Activated CD8-positive, alpha-beta memory T cell treated with anti-CD3 and anti-CD28 coated beads for 36 hours (primary cell): ENCODE measurements at regions not wholly inside any gene's neighbourhood (a gene's known extent, or its start where the extent isn't known, plus 50 kb on each side); places are given as distances from the start of the nearest gene placed in this dataset.
"Not testable (repeated sequence)": the region's sequence is repeated elsewhere in the genome, so short reads cannot be mapped to it uniquely, and the experiment has no call there.

Experiments used
- CTCF ChIA-PET: fragments of 350-600 bp; sonication (Branson Sonifier 250); formaldehyde crosslinking; loops from one replicate; lab custom pipeline; 2021; ENCODE audit warnings: antibody characterized with exemption; lab: Charles Lee
- POLR2A ChIA-PET: fragments of 350-600 bp; sonication (Branson Sonifier 250); formaldehyde crosslinking; loops from one replicate; lab custom pipeline; 2021; ENCODE audit warnings: antibody characterized with exemption; lab: Charles Lee

DNA sequence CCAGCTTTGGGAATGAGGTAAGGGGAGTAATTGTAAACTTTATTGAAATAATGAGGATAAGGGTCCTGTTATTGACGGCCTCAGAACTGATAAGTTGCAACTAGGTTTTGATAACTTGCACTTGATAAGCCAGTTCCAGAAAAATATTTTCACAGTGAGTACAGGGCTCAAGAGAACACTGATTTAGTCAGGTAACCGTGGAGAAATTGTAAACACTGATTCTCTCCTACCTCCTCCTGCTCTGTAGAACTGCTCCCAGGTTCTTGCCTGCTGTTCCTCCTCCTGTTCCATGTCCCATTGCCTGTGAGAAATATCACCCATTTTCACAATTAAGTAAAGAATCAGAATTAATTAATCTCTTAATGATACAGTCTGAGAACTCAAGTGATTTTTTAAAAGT, 55.0 kb upstream of the CXXC4 start:
- POLR2A ChIA-PET = no interaction called here
- CTCF ChIA-PET = no interaction called here

DNA sequence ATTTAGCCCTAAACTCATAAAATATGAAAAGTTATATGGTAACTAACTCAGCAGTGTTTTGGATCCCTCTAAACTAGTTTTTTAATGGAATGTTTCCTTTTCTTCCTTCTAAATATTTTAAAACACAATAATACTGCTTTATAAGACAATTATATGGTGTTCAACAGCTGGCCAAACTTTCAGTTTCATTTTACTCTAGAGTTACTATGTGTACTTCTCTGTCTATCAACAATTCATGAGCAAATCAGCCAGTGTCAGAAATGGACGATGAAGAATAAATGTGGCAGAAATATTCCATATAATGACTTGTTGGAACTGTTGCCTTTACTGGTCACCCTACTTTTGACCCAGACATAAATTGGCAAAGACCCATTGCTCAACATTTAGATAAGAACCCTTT, 64.8 kb upstream of the CXXC4 start:
- POLR2A ChIA-PET = no interaction called here
- CTCF ChIA-PET = no interaction called here

DNA sequence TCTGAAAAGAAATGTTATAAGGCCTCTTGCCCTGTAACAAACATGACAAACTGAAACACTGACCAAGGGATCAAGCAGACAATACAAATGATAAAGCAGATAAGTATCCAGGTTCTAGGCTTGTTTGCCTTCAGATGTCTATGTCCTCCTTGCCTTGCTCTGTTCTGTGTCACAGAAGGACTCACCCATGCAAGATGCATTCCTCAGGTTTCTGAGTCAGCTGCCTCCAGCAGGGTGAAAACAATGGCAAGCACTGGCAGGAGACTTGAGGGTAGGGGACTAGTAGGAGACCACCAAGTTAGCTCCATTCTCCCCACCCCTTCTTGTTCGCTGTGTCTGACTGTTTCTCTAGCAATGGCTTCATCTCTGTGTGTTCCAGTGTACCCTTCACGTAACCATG, 76.6 kb upstream of the CXXC4 start:
- ChIA-PET CTCF (interaction anchor here (0.5 kb wide), 1 partner anchor 602 kb away, joined by 3 read pairs; no protein-coding TSS in a partner anchor), POLR2A (no interaction called here)

GRCh38 chr4:104574371-104574770, 79.7 kb upstream of the CXXC4 start:
- ChIA-PET CTCF (no interaction called here), POLR2A (no interaction called here)

DNA sequence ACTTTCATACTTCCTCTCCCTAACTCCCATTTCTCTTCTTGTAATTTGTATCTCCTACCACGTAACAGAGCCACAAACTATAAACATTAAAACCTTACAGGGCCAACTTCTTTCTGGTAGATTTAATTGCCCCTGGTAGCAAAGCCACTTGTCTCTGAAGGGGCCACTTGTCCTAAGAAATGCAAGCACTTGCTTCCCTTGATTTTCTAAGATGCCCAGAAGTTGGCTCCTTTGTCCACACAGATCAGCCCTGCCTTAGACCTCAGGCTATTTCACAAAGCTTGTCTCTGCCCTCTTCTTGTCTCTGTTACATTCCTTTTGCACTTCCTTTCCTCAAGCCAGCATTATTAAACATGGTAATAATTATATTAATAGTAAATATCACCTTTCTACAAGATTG, 80.6 kb upstream of the CXXC4 start:
- POLR2A ChIA-PET = no interaction called here
- CTCF ChIA-PET = no interaction called here

DNA sequence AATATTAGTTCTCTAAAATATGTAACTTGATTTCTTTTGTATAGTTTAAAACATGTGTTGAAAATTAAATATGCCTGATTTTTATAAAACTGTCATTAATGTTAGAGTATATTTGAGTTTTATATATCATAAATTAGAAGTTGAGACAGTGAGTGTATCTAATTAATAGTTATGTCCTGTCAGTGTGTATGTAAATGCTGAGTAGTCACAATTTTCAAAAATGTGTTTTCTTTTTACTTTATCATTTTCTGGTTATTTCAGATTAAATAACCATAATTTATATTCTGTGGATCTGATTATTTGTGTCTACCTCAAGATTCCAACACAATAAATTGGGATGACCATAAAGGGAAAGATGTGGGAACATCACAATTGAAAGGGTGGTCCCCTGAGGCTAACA, 82.7 kb upstream of the CXXC4 start:
- CTCF ChIA-PET = no interaction called here

GRCh38 chr4:104581476-104581875, 86.8 kb upstream of the CXXC4 start:
- CTCF ChIA-PET, POLR2A ChIA-PET: not testable (repeated sequence)

More for the DNA sequence above, 82.7 kb upstream of the CXXC4 start:
- POLR2A ChIA-PET = no interaction called here

DNA sequence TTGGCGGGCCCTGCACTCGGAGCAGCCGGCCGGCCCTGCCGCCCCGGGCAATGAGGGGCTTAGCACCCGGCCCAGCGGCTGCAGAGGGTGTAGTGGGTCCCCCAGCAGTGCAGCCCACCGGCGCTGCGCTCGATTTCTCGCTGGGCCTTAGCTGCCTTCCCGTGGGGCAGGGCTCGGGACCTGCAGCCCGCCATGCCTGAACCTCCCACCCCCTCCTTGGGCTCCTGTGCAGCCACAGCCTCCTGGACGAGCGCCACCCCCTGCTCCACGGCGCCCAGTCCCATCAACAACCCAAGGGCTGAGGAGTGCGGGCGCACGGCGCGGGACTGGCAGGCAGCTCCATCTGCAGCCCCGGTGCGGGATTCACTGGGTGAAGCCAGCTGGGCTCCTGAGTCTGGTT, 87.4 kb upstream of the CXXC4 start:
- CTCF ChIA-PET, POLR2A ChIA-PET: not testable (repeated sequence)

- POLR2A ChIA-PET = no interaction called here
- CTCF ChIA-PET = no interaction called here
These were observed 94.7 kb upstream of the CXXC4 start for GRCh38 chr4:104589264-104589868.

- ChIA-PET CTCF (no interaction called here), POLR2A (no interaction called here)
These were observed 96.8 kb upstream of the CXXC4 start for GRCh38 chr4:104591510-104591911.

GRCh38 chr4:104592183-104592582, 97.5 kb upstream of the CXXC4 start:
- CTCF ChIA-PET = no interaction called here
- POLR2A ChIA-PET = no interaction called here

DNA sequence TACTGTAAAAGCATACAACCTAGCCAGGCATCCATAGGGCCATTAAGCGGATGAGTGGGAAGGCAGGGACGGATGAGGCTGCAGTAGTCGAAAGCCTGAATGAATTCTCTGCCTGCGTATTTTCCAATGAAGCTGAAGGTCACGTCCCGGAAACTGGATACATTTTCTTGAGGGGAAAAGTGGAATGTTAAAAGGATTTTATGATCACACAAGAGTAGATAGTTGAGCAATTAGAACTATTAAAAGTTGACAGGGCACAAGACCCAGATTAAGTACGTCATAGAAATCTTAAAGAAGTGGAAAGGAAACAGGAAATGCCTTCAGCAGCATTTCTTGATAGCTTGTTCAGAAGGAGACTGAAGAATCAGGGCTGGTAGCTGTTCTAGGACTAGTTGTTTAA, 98.3 kb upstream of the CXXC4 start:
- CTCF ChIA-PET = no interaction called here
- POLR2A ChIA-PET = no interaction called here

GRCh38 chr4:104596189-104596588, 101.5 kb upstream of the CXXC4 start:
- ChIA-PET CTCF (no interaction called here), POLR2A (no interaction called here)

- ChIA-PET CTCF (no interaction called here), POLR2A (no interaction called here)
These were observed 120.8 kb upstream of the CXXC4 start for GRCh38 chr4:104615496-104615895.

GRCh38 chr4:104615926-104616325, 121.2 kb upstream of the CXXC4 start:
- ChIA-PET POLR2A (no interaction called here), CTCF (no interaction called here)

DNA sequence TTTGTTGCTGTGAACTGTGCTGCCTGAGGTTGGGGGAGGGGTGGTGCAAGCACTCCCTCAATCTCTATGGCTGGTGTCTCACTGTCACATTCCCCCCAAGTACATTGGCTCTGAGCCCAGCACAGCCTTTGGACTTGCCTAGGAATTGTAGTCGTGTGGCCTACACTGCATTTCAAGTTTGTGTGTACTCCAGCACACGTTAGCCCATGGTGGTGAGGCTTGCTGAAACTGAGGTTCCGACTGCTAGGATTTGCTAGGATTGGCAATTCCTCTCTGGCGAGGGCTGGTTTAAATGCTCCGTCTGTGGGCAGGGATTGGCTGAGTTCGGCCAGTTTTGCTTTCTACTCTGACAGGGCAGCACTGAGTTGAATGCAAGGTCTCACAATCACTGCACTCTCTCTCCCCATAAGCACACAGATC, 121.7 kb upstream of the CXXC4 start:
- POLR2A ChIA-PET = no interaction called here
- CTCF ChIA-PET = no interaction called here

DNA sequence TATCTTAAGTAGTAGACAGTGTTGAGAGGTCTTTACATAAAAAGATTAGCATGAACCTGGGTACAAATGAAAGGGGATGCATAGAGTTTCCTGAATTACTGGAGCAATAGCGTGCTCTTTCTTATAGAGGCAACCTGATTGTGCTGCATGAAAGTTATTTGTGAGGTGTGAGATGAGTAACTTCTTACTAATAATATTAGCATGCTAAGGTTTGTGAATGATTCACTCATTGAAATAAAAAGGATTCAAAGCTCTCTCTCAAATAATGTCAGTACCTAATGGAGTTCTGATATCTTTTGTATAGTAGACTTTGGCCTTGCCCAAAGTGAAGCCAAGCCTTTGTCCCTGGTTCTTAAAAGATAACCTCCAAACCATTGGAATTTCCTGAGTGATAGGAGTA, 131.0 kb upstream of the CXXC4 start:
- POLR2A ChIA-PET = no interaction called here
- CTCF ChIA-PET = no interaction called here

DNA sequence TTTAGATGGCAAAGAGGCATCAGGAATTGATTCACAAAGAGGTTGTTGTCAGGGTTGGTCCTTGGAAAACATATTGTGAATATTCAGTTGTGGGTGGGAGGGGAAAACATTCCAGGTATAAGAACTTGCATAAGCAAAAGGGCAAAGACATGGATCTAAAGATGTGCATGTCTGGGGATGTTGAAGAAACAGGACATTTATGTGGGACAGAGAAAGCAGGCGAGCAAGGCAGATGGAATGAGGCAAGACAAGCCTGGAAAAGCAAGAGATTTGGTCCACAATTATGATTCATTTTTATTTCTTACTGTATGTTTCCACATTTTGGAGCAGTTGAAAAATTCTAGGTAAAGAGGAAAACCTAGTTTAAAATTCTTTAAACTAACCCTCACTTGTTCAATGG, 134.9 kb upstream of the CXXC4 start:
- ChIA-PET CTCF (no interaction called here), POLR2A (no interaction called here)

GRCh38 chr4:104630272-104630671, 135.6 kb upstream of the CXXC4 start:
- POLR2A ChIA-PET = no interaction called here
- CTCF ChIA-PET = no interaction called here

- ChIA-PET CTCF (no interaction called here), POLR2A (no interaction called here)
These were observed 136.3 kb upstream of the CXXC4 start for GRCh38 chr4:104631000-104631399.

DNA sequence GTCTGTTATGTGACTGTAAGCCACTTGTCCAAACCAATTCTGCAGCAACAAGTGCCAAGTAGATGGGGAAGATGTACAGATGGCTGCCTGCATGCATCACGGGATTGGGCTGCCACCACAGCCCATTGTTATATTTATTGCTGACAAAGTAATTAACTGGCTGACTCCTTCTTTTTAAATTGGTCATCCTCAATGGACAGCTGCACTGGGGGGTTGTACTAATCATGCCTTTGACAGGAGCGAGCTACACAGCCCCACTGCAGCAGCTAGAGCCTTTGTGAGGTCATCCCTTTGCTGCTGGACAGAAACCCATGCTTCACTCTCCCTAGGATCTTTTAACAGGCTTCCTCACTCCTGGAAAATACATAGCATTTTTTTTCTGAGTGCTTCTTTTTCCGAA, 146.7 kb upstream of the CXXC4 start:
- CTCF ChIA-PET = no interaction called here
- POLR2A ChIA-PET = no interaction called here

DNA sequence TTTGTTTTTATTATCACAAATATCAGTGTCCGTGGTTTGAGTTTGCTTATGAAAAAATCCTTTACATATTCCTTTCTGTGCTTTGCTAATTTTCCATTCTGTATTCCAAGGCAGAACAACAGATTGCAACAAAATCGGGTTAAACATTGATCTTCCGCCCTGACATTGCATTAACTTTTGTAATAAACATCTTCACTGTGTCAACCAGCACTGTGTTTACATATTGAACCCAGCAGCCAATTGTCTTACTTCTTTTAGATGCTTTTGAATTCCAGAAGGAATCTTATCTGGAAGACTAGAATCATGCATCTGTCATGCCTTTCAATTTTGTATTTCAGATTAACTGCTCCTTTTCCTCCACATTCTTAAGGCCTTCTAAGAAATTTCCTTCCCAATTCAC, 147.8 kb upstream of the CXXC4 start:
- CTCF ChIA-PET = no interaction called here

More for the DNA sequence above, 147.8 kb upstream of the CXXC4 start:
- POLR2A ChIA-PET = no interaction called here
